IMR-90 (cell line): ENCODE measurements at regions not wholly inside any gene's neighbourhood (a gene's known extent, or its start where the extent isn't known, plus 50 kb on each side); places are given as distances from the start of the nearest gene placed in this dataset.

Experiments
- MXI1 ChIP-seq: IDR thresholded peaks from 2 replicates; pipeline ENCODE4 v1.6.1; 2012; ENCODE audit warnings: low read depth, mild to moderate bottlenecking, low read length, moderate library complexity, borderline replicate concordance
- TF ChIP-seq, protein P1 (sequence below): conservative IDR thresholded peaks from 2 replicates; pipeline ENCODE4 v1.5.1; 2012; ENCODE audit warnings: mild to moderate bottlenecking, low read depth, low read length, improper control_type of control experiment

- TF ChIP-seq, protein P1, sequence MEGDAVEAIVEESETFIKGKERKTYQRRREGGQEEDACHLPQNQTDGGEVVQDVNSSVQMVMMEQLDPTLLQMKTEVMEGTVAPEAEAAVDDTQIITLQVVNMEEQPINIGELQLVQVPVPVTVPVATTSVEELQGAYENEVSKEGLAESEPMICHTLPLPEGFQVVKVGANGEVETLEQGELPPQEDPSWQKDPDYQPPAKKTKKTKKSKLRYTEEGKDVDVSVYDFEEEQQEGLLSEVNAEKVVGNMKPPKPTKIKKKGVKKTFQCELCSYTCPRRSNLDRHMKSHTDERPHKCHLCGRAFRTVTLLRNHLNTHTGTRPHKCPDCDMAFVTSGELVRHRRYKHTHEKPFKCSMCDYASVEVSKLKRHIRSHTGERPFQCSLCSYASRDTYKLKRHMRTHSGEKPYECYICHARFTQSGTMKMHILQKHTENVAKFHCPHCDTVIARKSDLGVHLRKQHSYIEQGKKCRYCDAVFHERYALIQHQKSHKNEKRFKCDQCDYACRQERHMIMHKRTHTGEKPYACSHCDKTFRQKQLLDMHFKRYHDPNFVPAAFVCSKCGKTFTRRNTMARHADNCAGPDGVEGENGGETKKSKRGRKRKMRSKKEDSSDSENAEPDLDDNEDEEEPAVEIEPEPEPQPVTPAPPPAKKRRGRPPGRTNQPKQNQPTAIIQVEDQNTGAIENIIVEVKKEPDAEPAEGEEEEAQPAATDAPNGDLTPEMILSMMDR, result no peak
- no peak for TF ChIP-seq MXI1
Observed at GRCh38 chr1:234906654-234907053, 222.0 kb downstream of the TOMM20 start.
